A172 (cell line): ENCODE measurements at regions not wholly inside any gene's neighbourhood (a gene's known extent, or its start where the extent isn't known, plus 50 kb on each side); places are given as distances from the start of the nearest gene placed in this dataset.
"Not testable (repeated sequence)": the region's sequence is repeated elsewhere in the genome, so short reads cannot be mapped to it uniquely, and the experiment has no call there.

Experiments used
- DNase-seq: peaks from one replicate; pipeline ENCODE4 v3.0.0-alpha.2; 2015; ENCODE audit warnings: low spot score

- no peak for DNase-seq
Observed at GRCh38 chr13:87877477-87877876, 206.3 kb downstream of the SLITRK5 start.

GRCh38 chr13:87878706-87879105, 207.5 kb downstream of the SLITRK5 start:
- DNase-seq, result no peak

- DNase-seq, result peak; percentile 79
Observed at GRCh38 chr13:87884884-87885283, 213.7 kb downstream of the SLITRK5 start.

- DNase-seq, result no peak
Observed at GRCh38 chr13:87887459-87888123, 216.4 kb downstream of the SLITRK5 start.

- no peak for DNase-seq
Observed at GRCh38 chr13:87889254-87889653, 218.1 kb downstream of the SLITRK5 start.

- no peak for DNase-seq
Observed at GRCh38 chr13:87893186-87893585, 222.0 kb downstream of the SLITRK5 start.

- DNase-seq, result no peak
Observed at GRCh38 chr13:87894059-87894458, 222.9 kb downstream of the SLITRK5 start.

GRCh38 chr13:87903553-87903952, 232.4 kb downstream of the SLITRK5 start:
- DNase-seq, result no peak

- DNase-seq, result no peak
Observed at GRCh38 chr13:87906411-87906810, 235.2 kb downstream of the SLITRK5 start.

- DNase-seq, result no peak
Observed at GRCh38 chr13:87907202-87907601, 236.0 kb downstream of the SLITRK5 start.

GRCh38 chr13:87919956-87920355, 248.8 kb downstream of the SLITRK5 start:
- DNase-seq, result no peak

- DNase-seq, result no peak
Observed at GRCh38 chr13:87923753-87924152, 252.6 kb downstream of the SLITRK5 start.

GRCh38 chr13:87925006-87925405, 253.8 kb downstream of the SLITRK5 start:
- DNase-seq, result no peak

GRCh38 chr13:87940776-87941175, 269.6 kb downstream of the SLITRK5 start:
- no peak for DNase-seq

- no peak for DNase-seq
Observed at GRCh38 chr13:87941226-87941625, 270.1 kb downstream of the SLITRK5 start.

- DNase-seq, result no peak
Observed at GRCh38 chr13:87942205-87942604, 271.0 kb downstream of the SLITRK5 start.

GRCh38 chr13:87944038-87944437, 272.9 kb downstream of the SLITRK5 start:
- no peak for DNase-seq

- DNase-seq, result no peak
Observed at GRCh38 chr13:87952377-87952776, 281.2 kb downstream of the SLITRK5 start.

GRCh38 chr13:87953381-87953780, 282.2 kb downstream of the SLITRK5 start:
- DNase-seq, result no peak

GRCh38 chr13:87954091-87954490, 282.9 kb downstream of the SLITRK5 start:
- peak; percentile 15 for DNase-seq

GRCh38 chr13:87961546-87961945, 290.4 kb downstream of the SLITRK5 start:
- DNase-seq, result no peak

- DNase-seq, result no peak
Observed at GRCh38 chr13:87972568-87972967, 301.4 kb downstream of the SLITRK5 start.

- DNase-seq, result peak; percentile 0
Observed at GRCh38 chr13:87975035-87975434, 303.9 kb downstream of the SLITRK5 start.

GRCh38 chr13:87976650-87977049, 305.5 kb downstream of the SLITRK5 start:
- DNase-seq, result not testable (repeated sequence)
